ENCODE measurements at regions not wholly inside any gene's neighbourhood (a gene's known extent, or its start where the extent isn't known, plus 50 kb on each side); places are given as distances from the start of the nearest gene placed in this dataset.

- intact Hi-C loops (cut with micrococcal nuclease) (no loop called here), in situ Hi-C loops (cut with MboI) (no loop called here)
- no peak overlapping the region for H3K9ac ChIP-seq (ENCODE audit: insufficient read depth in 1 of 2, low read depth in 2 of 2, low read length in 2 of 2)
- H4K20me1 ChIP-seq (replicated peaks; ENCODE audit: control insufficient read depth, insufficient read depth, low read length): peaks cover 4% of the 10 kb centered on the region; the same call in 1 of the 2 replicates
- 0% methylated on average over 1 of the region's 1 CpG for WGBS (ENCODE audit: insufficient coverage, low coverage, missing lambda C conversion rate)
- no peak overlapping the region for H3K27ac ChIP-seq (ENCODE audit: extremely low read depth, low read depth, low read length)
- ATAC-seq (no peak), FAIRE-seq (no peak), DNase-seq (ENCODE audit: extremely low read depth in 1 of 4, low spot score in 3 of 4) (no peak)
- H3K36me3 ChIP-seq (ENCODE audit: control insufficient read depth, insufficient read depth, low read length): no peaks in the 10 kb centered on the region
- no peaks in the 10 kb centered on the region for H3K9me1 ChIP-seq (ENCODE audit: control insufficient read depth, insufficient read depth, low read length)
- ChIA-PET POLR2A (interaction anchor here (0.6 kb wide), 1 partner anchor 114 kb away, joined by 3 read pairs; no protein-coding TSS in a partner anchor), CTCF (ENCODE audit: low intra/inter-chr PET ratio) (no interaction called here)
- peaks cover 4 to 6% of the 10 kb centered on the region in 2 experiments for H3K4me1 ChIP-seq (replicated peaks in 1 of 2; ENCODE audit: control insufficient read depth in 2 of 2, insufficient read depth in 2 of 2, low read length in 2 of 2)
- no peak overlapping the region for H2AFZ ChIP-seq (ENCODE audit: low read depth, low read length)
- H3K4me3 ChIP-seq: no peak overlapping the region
- no TSS peak for BruUV-seq (replicated peaks)
- H3K27me3 ChIP-seq (ENCODE audit: control insufficient read depth in 2 of 2, insufficient read depth in 2 of 2, low read length in 2 of 2): peaks cover 15 to 37% of the 10 kb centered on the region in 2 experiments
- H3K9me3 ChIP-seq (replicated peaks; ENCODE audit: control insufficient read depth, insufficient read depth, low read depth, low read length): no peaks in the 10 kb centered on the region
- H3K4me2 ChIP-seq (ENCODE audit: insufficient read depth, low read length): no peak overlapping the region
- no peaks in the 10 kb centered on the region for H3K79me2 ChIP-seq (ENCODE audit: control insufficient read depth, insufficient read depth, low read length)
- TF ChIP-seq ATF2 (CRISPR knock-in tag; IDR thresholded peaks at IDR 0.05) (no peak), ZNF830 (CRISPR knock-in tag; IDR thresholded peaks at IDR 0.05) (no peak), BCL6 (CRISPR knock-in tag; IDR thresholded peaks at IDR 0.05) (no peak), NFIC (IDR thresholded peaks at IDR 0.05) (no peak), STAT5B (CRISPR knock-in tag; IDR thresholded peaks at IDR 0.05) (no peak), NCOA2 (IDR thresholded peaks at IDR 0.05; ENCODE audit: partially characterized antibody in 2 of 2) (no peak), ZBED1 (IDR thresholded peaks at IDR 0.05) (no peak), DPF2 (IDR thresholded peaks at IDR 0.05) (no peak), PHF21A (IDR thresholded peaks at IDR 0.05; ENCODE audit: borderline replicate concordance, low read depth) (no peak), LARP7 (IDR thresholded peaks at IDR 0.05) (no peak), RAD21 (CRISPR knock-in tag; conservative IDR thresholded peaks at IDR 0.05 in 1 of 2, IDR thresholded peaks at IDR 0.05 in 1 of 2) (no peak), ZNF780A (CRISPR knock-in tag; IDR thresholded peaks at IDR 0.05) (no peak)
- TF ChIP-seq, protein P1, sequence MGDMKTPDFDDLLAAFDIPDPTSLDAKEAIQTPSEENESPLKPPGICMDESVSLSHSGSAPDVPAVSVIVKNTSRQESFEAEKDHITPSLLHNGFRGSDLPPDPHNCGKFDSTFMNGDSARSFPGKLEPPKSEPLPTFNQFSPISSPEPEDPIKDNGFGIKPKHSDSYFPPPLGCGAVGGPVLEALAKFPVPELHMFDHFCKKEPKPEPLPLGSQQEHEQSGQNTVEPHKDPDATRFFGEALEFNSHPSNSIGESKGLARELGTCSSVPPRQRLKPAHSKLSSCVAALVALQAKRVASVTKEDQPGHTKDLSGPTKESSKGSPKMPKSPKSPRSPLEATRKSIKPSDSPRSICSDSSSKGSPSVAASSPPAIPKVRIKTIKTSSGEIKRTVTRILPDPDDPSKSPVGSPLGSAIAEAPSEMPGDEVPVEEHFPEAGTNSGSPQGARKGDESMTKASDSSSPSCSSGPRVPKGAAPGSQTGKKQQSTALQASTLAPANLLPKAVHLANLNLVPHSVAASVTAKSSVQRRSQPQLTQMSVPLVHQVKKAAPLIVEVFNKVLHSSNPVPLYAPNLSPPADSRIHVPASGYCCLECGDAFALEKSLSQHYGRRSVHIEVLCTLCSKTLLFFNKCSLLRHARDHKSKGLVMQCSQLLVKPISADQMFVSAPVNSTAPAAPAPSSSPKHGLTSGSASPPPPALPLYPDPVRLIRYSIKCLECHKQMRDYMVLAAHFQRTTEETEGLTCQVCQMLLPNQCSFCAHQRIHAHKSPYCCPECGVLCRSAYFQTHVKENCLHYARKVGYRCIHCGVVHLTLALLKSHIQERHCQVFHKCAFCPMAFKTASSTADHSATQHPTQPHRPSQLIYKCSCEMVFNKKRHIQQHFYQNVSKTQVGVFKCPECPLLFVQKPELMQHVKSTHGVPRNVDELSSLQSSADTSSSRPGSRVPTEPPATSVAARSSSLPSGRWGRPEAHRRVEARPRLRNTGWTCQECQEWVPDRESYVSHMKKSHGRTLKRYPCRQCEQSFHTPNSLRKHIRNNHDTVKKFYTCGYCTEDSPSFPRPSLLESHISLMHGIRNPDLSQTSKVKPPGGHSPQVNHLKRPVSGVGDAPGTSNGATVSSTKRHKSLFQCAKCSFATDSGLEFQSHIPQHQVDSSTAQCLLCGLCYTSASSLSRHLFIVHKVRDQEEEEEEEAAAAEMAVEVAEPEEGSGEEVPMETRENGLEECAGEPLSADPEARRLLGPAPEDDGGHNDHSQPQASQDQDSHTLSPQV (IDR thresholded peaks at IDR 0.05): no peak
- TF ChIP-seq, protein P2, sequence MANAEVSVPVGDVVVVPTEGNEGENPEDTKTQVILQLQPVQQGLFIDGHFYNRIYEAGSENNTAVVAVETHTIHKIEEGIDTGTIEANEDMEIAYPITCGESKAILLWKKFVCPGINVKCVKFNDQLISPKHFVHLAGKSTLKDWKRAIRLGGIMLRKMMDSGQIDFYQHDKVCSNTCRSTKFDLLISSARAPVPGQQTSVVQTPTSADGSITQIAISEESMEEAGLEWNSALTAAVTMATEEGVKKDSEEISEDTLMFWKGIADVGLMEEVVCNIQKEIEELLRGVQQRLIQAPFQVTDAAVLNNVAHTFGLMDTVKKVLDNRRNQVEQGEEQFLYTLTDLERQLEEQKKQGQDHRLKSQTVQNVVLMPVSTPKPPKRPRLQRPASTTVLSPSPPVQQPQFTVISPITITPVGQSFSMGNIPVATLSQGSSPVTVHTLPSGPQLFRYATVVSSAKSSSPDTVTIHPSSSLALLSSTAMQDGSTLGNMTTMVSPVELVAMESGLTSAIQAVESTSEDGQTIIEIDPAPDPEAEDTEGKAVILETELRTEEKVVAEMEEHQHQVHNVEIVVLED (CRISPR knock-in tag; IDR thresholded peaks at IDR 0.05): no peak
- TF ChIP-seq, protein P3, sequence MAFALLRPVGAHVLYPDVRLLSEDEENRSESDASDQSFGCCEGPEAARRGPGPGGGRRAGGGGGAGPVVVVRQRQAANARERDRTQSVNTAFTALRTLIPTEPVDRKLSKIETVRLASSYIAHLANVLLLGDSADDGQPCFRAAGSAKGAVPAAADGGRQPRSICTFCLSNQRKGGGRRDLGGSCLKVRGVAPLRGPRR (CRISPR knock-in tag; IDR thresholded peaks at IDR 0.05): no peak
- TF ChIP-seq, protein P4, sequence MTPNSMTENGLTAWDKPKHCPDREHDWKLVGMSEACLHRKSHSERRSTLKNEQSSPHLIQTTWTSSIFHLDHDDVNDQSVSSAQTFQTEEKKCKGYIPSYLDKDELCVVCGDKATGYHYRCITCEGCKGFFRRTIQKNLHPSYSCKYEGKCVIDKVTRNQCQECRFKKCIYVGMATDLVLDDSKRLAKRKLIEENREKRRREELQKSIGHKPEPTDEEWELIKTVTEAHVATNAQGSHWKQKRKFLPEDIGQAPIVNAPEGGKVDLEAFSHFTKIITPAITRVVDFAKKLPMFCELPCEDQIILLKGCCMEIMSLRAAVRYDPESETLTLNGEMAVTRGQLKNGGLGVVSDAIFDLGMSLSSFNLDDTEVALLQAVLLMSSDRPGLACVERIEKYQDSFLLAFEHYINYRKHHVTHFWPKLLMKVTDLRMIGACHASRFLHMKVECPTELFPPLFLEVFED (CRISPR knock-in tag; conservative IDR thresholded peaks at IDR 0.05): no peak
Observed at GRCh38 chr15:70204652-70205051, 106.9 kb upstream of the TLE3 start.
